DND-41 (cell line): ENCODE measurements at regions not wholly inside any gene's neighbourhood (a gene's known extent, or its start where the extent isn't known, plus 50 kb on each side); places are given as distances from the start of the nearest gene placed in this dataset.

Experiments used
- ATAC-seq: fragments of 200-7000 bp; cut with Tn5 transposase; 3 replicates; pipeline ENCODE4 v1.9.1; 2021; ENCODE audit warnings: low read depth; ENCODE audit not compliant: insufficient read depth
- DNase-seq: peaks from one replicate; pipeline ENCODE4 v3.0.0-alpha.2; 2020
- H2AFZ ChIP-seq: 2 replicates; pipeline ENCODE4 v1.6.0; 2012; ENCODE audit warnings: low read depth, low read length
- H3K27ac ChIP-seq: 2 replicates; pipeline ENCODE4 v1.5.1; 2012; ENCODE audit warnings: low read length, inconsistent platforms
- H3K27me3 ChIP-seq: fragments of 200-600 bp; sonication (generic); 2 replicates; pipeline ENCODE4 v1.6.0; 2012; ENCODE audit warnings: low read length, mild to moderate bottlenecking, inconsistent platforms; ENCODE audit not compliant: insufficient read depth, poor library complexity
- H3K36me3 ChIP-seq: 2 replicates; pipeline ENCODE4 v1.5.1; 2012; ENCODE audit warnings: low read length, inconsistent platforms; ENCODE audit not compliant: insufficient read depth
- H3K4me1 ChIP-seq: 2 replicates; pipeline ENCODE4 v1.5.1; 2012; ENCODE audit warnings: mild to moderate bottlenecking, low read length; ENCODE audit not compliant: insufficient read depth
- H3K4me2 ChIP-seq: 2 replicates; pipeline ENCODE4 v1.6.0; 2012; ENCODE audit warnings: mild to moderate bottlenecking, moderate library complexity, low read length, inconsistent platforms; ENCODE audit not compliant: insufficient read depth
- H3K4me3 ChIP-seq, 2 experiments: fragments of 200-600 bp in 1 of 2; shearing (Covaris generic) in 1 of 2; 2 replicates each; pipeline ENCODE4 v1.5.1; 2012 to 2016; ENCODE audit warnings: inconsistent platforms in 2 of 2, low read length in 2 of 2, mild to moderate bottlenecking in 2 of 2, low read depth in 1 of 2, moderate library complexity in 1 of 2
- H3K79me2 ChIP-seq: 2 replicates; pipeline ENCODE4 v1.6.0; 2012; ENCODE audit warnings: low read length, inconsistent platforms; ENCODE audit not compliant: insufficient read depth
- H3K9ac ChIP-seq: 2 replicates; pipeline ENCODE4 v1.6.0; 2012; ENCODE audit warnings: low read depth, mild to moderate bottlenecking, inconsistent platforms, low read length, moderate library complexity
- H3K9me3 ChIP-seq: 2 replicates; pipeline ENCODE4 v1.5.1; 2012; ENCODE audit warnings: low read length, moderate library complexity, mild to moderate bottlenecking, inconsistent platforms; ENCODE audit not compliant: insufficient read depth, severe bottlenecking
- H4K20me1 ChIP-seq: 2 replicates; pipeline ENCODE4 v1.6.0; 2012; ENCODE audit warnings: low read length; ENCODE audit not compliant: insufficient read depth
- EZH2 ChIP-seq: IDR thresholded peaks from 3 replicates; pipeline ENCODE4 v1.6.1; 2012; ENCODE audit warnings: borderline replicate concordance, low read depth, mild to moderate bottlenecking, moderate library complexity, low read length, inconsistent platforms; ENCODE audit not compliant: severe bottlenecking
- TF ChIP-seq, protein P1 (sequence below): IDR thresholded peaks from 2 replicates; pipeline ENCODE4 v1.5.1; 2012; ENCODE audit warnings: borderline replicate concordance, low read length, moderate library complexity, mild to moderate bottlenecking; ENCODE audit not compliant: poor library complexity, severe bottlenecking; ENCODE audit errors: extremely low read depth

GRCh38 chr12:96134200-96134599 is 60.0 kb upstream of the ELK3 start:
- H3K27ac ChIP-seq = no peak overlapping the region
- no peaks in the 10 kb centered on the region for H3K79me2 ChIP-seq
- TF ChIP-seq, protein P1, sequence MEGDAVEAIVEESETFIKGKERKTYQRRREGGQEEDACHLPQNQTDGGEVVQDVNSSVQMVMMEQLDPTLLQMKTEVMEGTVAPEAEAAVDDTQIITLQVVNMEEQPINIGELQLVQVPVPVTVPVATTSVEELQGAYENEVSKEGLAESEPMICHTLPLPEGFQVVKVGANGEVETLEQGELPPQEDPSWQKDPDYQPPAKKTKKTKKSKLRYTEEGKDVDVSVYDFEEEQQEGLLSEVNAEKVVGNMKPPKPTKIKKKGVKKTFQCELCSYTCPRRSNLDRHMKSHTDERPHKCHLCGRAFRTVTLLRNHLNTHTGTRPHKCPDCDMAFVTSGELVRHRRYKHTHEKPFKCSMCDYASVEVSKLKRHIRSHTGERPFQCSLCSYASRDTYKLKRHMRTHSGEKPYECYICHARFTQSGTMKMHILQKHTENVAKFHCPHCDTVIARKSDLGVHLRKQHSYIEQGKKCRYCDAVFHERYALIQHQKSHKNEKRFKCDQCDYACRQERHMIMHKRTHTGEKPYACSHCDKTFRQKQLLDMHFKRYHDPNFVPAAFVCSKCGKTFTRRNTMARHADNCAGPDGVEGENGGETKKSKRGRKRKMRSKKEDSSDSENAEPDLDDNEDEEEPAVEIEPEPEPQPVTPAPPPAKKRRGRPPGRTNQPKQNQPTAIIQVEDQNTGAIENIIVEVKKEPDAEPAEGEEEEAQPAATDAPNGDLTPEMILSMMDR = no peak
- no peak for TF ChIP-seq EZH2
- ATAC-seq (peak; percentile 72), DNase-seq (peak; percentile 29)
- no peak overlapping the region for H2AFZ ChIP-seq
- H4K20me1 ChIP-seq = no peaks in the 10 kb centered on the region
- peaks cover 13% of the 10 kb centered on the region for H3K27me3 ChIP-seq
- H3K4me2 ChIP-seq = no peak overlapping the region
- no peaks in the 10 kb centered on the region for H3K9me3 ChIP-seq
- H3K4me3 ChIP-seq = no peak overlapping the region
- H3K4me1 ChIP-seq = no peaks in the 10 kb centered on the region
- H3K9ac ChIP-seq = no peak overlapping the region
- H3K36me3 ChIP-seq = no peaks in the 10 kb centered on the region

- H3K27ac ChIP-seq = no peak overlapping the region
- no peaks in the 10 kb centered on the region for H3K4me1 ChIP-seq
- no peak overlapping the region for H3K4me3 ChIP-seq
- no peak overlapping the region for H2AFZ ChIP-seq
- no peak overlapping the region for H3K4me2 ChIP-seq
- ATAC-seq (no peak), DNase-seq (no peak)
- no peak for TF ChIP-seq EZH2
- TF ChIP-seq, protein P1 = no peak
- no peak overlapping the region for H3K9ac ChIP-seq
- no peaks in the 10 kb centered on the region for H4K20me1 ChIP-seq
- no peaks in the 10 kb centered on the region for H3K36me3 ChIP-seq
- peaks cover 13% of the 10 kb centered on the region for H3K27me3 ChIP-seq
- no peaks in the 10 kb centered on the region for H3K79me2 ChIP-seq
- no peaks in the 10 kb centered on the region for H3K9me3 ChIP-seq
Observed at GRCh38 chr12:96136161-96136560, 58.0 kb upstream of the ELK3 start.

GRCh38 chr12:96136725-96137378 is 57.3 kb upstream of the ELK3 start:
- H2AFZ ChIP-seq = no peak overlapping the region
- H3K4me1 ChIP-seq = no peaks in the 10 kb centered on the region
- H3K27ac ChIP-seq = no peak overlapping the region
- H3K9me3 ChIP-seq = no peaks in the 10 kb centered on the region
- H3K36me3 ChIP-seq = no peaks in the 10 kb centered on the region
- TF ChIP-seq, protein P1 = no peak
- no peak for TF ChIP-seq EZH2
- no peak for ATAC-seq
- DNase-seq = no peak
- peaks cover 13% of the 10 kb centered on the region for H3K27me3 ChIP-seq
- no peaks in the 10 kb centered on the region for H3K79me2 ChIP-seq
- no peak overlapping the region for H3K9ac ChIP-seq
- no peak overlapping the region for H3K4me2 ChIP-seq
- H4K20me1 ChIP-seq = no peaks in the 10 kb centered on the region
- no peak overlapping the region for H3K4me3 ChIP-seq

GRCh38 chr12:96140174-96140573 is 54.0 kb upstream of the ELK3 start:
- ATAC-seq (no peak), DNase-seq (no peak)
- no peak for TF ChIP-seq EZH2
- TF ChIP-seq, protein P1 = no peak
- Histone ChIP-seq H3K27me3 (peaks cover 10% of the 10 kb centered on the region), H3K36me3 (no peaks in the 10 kb centered on the region), H3K4me2 (no peak overlapping the region), H3K4me3 (no peak overlapping the region), H2AFZ (no peak overlapping the region), H3K9ac (no peak overlapping the region), H3K9me3 (no peaks in the 10 kb centered on the region), H3K27ac (no peak overlapping the region), H3K79me2 (no peaks in the 10 kb centered on the region), H4K20me1 (no peaks in the 10 kb centered on the region), H3K4me1 (peaks cover 5% of the 10 kb centered on the region; the same call in 1 of the 2 replicates)
